ENCODE measurements at regions not wholly inside any gene's neighbourhood (a gene's known extent, or its start where the extent isn't known, plus 50 kb on each side); places are given as distances from the start of the nearest gene placed in this dataset.

DNA sequence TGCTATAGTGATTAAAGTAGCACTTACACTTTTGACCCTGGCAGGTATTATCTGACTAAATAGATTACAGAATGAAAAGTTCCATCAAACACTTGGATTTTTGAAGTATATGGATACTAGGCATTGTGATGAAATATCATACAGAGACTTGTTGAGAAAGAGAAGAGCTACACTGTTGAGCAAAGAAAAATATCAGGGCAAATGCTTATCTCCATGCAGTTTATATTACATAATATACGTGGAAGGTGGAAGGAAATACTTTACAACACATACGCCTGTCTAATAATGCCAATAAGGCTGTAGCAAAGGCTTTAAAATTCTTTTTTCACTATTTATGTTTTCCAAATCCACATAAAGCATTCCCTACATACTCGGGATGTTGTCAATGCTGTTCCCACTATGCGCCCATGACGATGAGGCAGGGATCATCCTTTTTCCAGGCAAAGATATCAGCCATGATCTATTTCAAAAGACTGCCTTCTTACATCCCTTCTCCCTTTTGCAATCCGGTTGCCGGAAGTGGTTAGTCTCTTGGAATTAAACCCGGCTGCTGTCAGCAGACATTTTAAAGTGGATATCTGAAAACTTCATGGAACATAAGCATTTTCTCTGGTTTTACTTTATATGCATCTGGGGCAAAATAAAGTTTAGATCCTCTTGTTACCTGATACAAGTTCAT, 92.6 kb upstream of the ITGA4 start:
- no peaks in the 10 kb centered on the region for H3K27me3 ChIP-seq (ENCODE audit: control insufficient read depth in 4 of 4, insufficient read depth in 4 of 4, low read length in 3 of 4)
- whole genome bisulfite sequencing = 73% methylated on average over 8 of the region's 8 CpGs
- no peaks in the 10 kb centered on the region for H3K4me1 ChIP-seq (ENCODE audit: control insufficient read depth in 4 of 4, insufficient read depth in 4 of 4, low read length in 3 of 4)
- no peak for TF ChIP-seq TAF1 (conservative IDR thresholded peaks at IDR 0.05)
- no peak overlapping the region for H3K4me3 ChIP-seq (ENCODE audit: low read depth in 1 of 3, low read length in 3 of 3)
- no peak for DNase-seq (ENCODE audit: low spot score)
- H3K27ac ChIP-seq (ENCODE audit: low read depth in 1 of 2, low read length in 2 of 2) = no peak overlapping the region
- no peaks in the 10 kb centered on the region for H3K36me3 ChIP-seq (ENCODE audit: control insufficient read depth in 4 of 4, insufficient read depth in 3 of 4, low read depth in 1 of 4, low read length in 3 of 4)
- H3K9me3 ChIP-seq (ENCODE audit: control insufficient read depth in 4 of 4, low read length in 3 of 4) = no peaks in the 10 kb centered on the region
- H3K9ac ChIP-seq (ENCODE audit: low read depth in 1 of 2, low read length in 2 of 2) = no peak overlapping the region

GRCh38 chr2:181366675-181367175, 90.5 kb upstream of the ITGA4 start:
- 78% methylated on average over 4 of the region's 4 CpGs for WGBS
- Histone ChIP-seq H3K9ac (ENCODE audit: low read depth in 1 of 2, low read length in 2 of 2) (no peak overlapping the region), H3K4me3 (ENCODE audit: low read depth in 1 of 3, low read length in 3 of 3) (no peak overlapping the region), H3K9me3 (ENCODE audit: control insufficient read depth in 4 of 4, low read length in 3 of 4) (no peaks in the 10 kb centered on the region), H3K27ac (ENCODE audit: low read depth in 1 of 2, low read length in 2 of 2) (no peak overlapping the region), H3K27me3 (ENCODE audit: control insufficient read depth in 4 of 4, insufficient read depth in 4 of 4, low read length in 3 of 4) (no peaks in the 10 kb centered on the region), H3K4me1 (ENCODE audit: control insufficient read depth in 4 of 4, insufficient read depth in 4 of 4, low read length in 3 of 4) (no peaks in the 10 kb centered on the region), H3K36me3 (ENCODE audit: control insufficient read depth in 4 of 4, insufficient read depth in 3 of 4, low read depth in 1 of 4, low read length in 3 of 4) (no peaks in the 10 kb centered on the region)
- DNase-seq (ENCODE audit: low spot score) = no peak
- TF ChIP-seq HNF4G (IDR thresholded peaks at IDR 0.05) = no peak
- TF ChIP-seq GABPA (IDR thresholded peaks at IDR 0.05 in 1 of 2, conservative IDR thresholded peaks at IDR 0.05 in 1 of 2) = no peak
- TF ChIP-seq, protein P1, sequence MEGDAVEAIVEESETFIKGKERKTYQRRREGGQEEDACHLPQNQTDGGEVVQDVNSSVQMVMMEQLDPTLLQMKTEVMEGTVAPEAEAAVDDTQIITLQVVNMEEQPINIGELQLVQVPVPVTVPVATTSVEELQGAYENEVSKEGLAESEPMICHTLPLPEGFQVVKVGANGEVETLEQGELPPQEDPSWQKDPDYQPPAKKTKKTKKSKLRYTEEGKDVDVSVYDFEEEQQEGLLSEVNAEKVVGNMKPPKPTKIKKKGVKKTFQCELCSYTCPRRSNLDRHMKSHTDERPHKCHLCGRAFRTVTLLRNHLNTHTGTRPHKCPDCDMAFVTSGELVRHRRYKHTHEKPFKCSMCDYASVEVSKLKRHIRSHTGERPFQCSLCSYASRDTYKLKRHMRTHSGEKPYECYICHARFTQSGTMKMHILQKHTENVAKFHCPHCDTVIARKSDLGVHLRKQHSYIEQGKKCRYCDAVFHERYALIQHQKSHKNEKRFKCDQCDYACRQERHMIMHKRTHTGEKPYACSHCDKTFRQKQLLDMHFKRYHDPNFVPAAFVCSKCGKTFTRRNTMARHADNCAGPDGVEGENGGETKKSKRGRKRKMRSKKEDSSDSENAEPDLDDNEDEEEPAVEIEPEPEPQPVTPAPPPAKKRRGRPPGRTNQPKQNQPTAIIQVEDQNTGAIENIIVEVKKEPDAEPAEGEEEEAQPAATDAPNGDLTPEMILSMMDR (IDR thresholded peaks at IDR 0.05; ENCODE audit: low read depth, low read length, missing input control) = no peak
- no peak for TF ChIP-seq FOXA1 (IDR thresholded peaks at IDR 0.05)
- TF ChIP-seq FOXA2 (IDR thresholded peaks at IDR 0.05) = no peak
- TF ChIP-seq YY1 (IDR thresholded peaks at IDR 0.05) = no peak
- no peak for TF ChIP-seq REST (IDR thresholded peaks at IDR 0.05)
- TF ChIP-seq TAF1 (conservative IDR thresholded peaks at IDR 0.05) = no peak
- no peak for TF ChIP-seq HNF4A (conservative IDR thresholded peaks at IDR 0.05)
- no peak for TF ChIP-seq RXRA (IDR thresholded peaks at IDR 0.05)
- TF ChIP-seq NR2F2 (IDR thresholded peaks at IDR 0.05) = no peak
- TF ChIP-seq, protein P2, sequence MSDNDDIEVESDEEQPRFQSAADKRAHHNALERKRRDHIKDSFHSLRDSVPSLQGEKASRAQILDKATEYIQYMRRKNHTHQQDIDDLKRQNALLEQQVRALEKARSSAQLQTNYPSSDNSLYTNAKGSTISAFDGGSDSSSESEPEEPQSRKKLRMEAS (IDR thresholded peaks at IDR 0.05) = no peak
- no peak for TF ChIP-seq RAD21 (IDR thresholded peaks at IDR 0.05)
- TF ChIP-seq, protein P3, sequence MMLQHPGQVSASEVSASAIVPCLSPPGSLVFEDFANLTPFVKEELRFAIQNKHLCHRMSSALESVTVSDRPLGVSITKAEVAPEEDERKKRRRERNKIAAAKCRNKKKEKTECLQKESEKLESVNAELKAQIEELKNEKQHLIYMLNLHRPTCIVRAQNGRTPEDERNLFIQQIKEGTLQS (IDR thresholded peaks at IDR 0.05) = no peak
- no peak for TF ChIP-seq JUND (IDR thresholded peaks at IDR 0.05)
- TF ChIP-seq ZBTB33 (IDR thresholded peaks at IDR 0.05) = no peak
